Loucy (cell line): ENCODE measurements at regions not wholly inside any gene's neighbourhood (a gene's known extent, or its start where the extent isn't known, plus 50 kb on each side); places are given as distances from the start of the nearest gene placed in this dataset.

Experiments used
- H2AFZ ChIP-seq: fragments of 200-600 bp; sonication (generic); 2 replicates; pipeline ENCODE4 v1.6.0; 2016; ENCODE audit warnings: antibody characterized with exemption, mild to moderate bottlenecking, low read length, moderate library complexity
- H3F3A ChIP-seq: fragments of 200-600 bp; 2 replicates; pipeline ENCODE4 v1.6.0; 2016; ENCODE audit warnings: antibody characterized with exemption, low read depth, mild to moderate bottlenecking
- H3K27me3 ChIP-seq: fragments of 200-600 bp; sonication (generic); 2 replicates; pipeline ENCODE4 v1.6.1; 2014; ENCODE audit warnings: low read length, mild to moderate bottlenecking; ENCODE audit not compliant: insufficient read depth, poor library complexity, severe bottlenecking
- H3K36me3 ChIP-seq: fragments of 200-600 bp; sonication (generic); 2 replicates; pipeline ENCODE4 v1.6.1; 2016; ENCODE audit warnings: low read length; ENCODE audit not compliant: insufficient read depth
- H3K4me1 ChIP-seq: fragments of 200-600 bp; sonication (generic); 2 replicates; pipeline ENCODE4 v1.5.1; 2014; ENCODE audit warnings: low read length, mild to moderate bottlenecking; ENCODE audit not compliant: insufficient read depth, poor library complexity, severe bottlenecking
- H3K4me2 ChIP-seq: fragments of 200-600 bp; sonication (generic); 2 replicates; pipeline ENCODE4 v1.6.0; 2014; ENCODE audit warnings: antibody characterized with exemption, low read length, low read depth, mild to moderate bottlenecking; ENCODE audit not compliant: poor library complexity, severe bottlenecking
- H3K4me3 ChIP-seq: fragments of 200-600 bp; sonication (generic); 2 replicates; pipeline ENCODE4 v1.5.1; 2014; ENCODE audit warnings: low read length, mild to moderate bottlenecking, mixed read lengths; ENCODE audit not compliant: poor library complexity, severe bottlenecking
- H3K79me2 ChIP-seq: fragments of 200-600 bp; sonication (generic); 2 replicates; pipeline ENCODE4 v1.6.1; 2014; ENCODE audit warnings: low read length; ENCODE audit not compliant: insufficient read depth
- H3K9ac ChIP-seq: fragments of 200-600 bp; sonication (generic); 2 replicates; pipeline ENCODE4 v1.6.0; 2014; ENCODE audit warnings: mild to moderate bottlenecking, low read depth, low read length, moderate library complexity; ENCODE audit not compliant: poor library complexity, severe bottlenecking
- H3K9me2 ChIP-seq: fragments of 200-600 bp; sonication (generic); replicated peaks from 2 replicates; pipeline ENCODE4 v1.6.1; 2016; ENCODE audit warnings: low read depth, low read length, mixed read lengths
- H3K9me3 ChIP-seq: fragments of 200-600 bp; sonication (generic); 2 replicates; pipeline ENCODE4 v1.6.1; 2014; ENCODE audit warnings: mild to moderate bottlenecking, antibody characterized with exemption, low read length, low read depth; ENCODE audit not compliant: insufficient read depth
- H4K20me1 ChIP-seq: fragments of 200-600 bp; sonication (generic); 2 replicates; pipeline ENCODE4 v1.6.0; 2014; ENCODE audit warnings: antibody characterized with exemption, low read length, mild to moderate bottlenecking; ENCODE audit not compliant: insufficient read depth, poor library complexity, severe bottlenecking
- EZH2phosphoT487 ChIP-seq: fragments of 200-600 bp; IDR thresholded peaks from 2 replicates; pipeline ENCODE4 v1.6.1; 2018; ENCODE audit warnings: antibody characterized with exemption, mild to moderate bottlenecking, moderate library complexity, borderline replicate concordance
- TF ChIP-seq, protein P1 (sequence below): fragments of 200-600 bp; sonication (generic); conservative IDR thresholded peaks from 2 replicates; pipeline ENCODE4 v1.5.1; 2014; ENCODE audit warnings: mild to moderate bottlenecking, antibody characterized with exemption, low read length

DNA sequence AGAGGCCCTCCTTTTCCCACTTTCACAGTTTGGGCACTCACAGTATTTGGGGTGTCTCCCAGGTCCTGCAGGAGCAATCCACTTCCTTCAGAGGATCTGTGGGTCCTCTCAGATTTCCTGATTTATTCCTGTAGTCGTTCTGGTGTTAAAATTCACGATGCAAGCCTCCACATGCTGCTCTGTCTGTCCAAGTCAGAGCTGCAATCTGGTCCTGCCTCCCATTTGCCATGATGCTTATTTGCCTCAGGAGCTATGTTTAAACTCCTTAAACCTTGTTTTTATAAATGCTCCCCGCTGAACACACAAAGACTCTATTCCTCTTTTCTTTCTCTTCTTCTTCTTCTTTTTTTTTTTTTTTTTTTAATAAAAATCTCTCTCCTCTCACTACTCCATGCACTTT, 558.7 kb upstream of the NECTIN3 start:
- TF ChIP-seq EZH2phosphoT487: no peak
- TF ChIP-seq, protein P1, sequence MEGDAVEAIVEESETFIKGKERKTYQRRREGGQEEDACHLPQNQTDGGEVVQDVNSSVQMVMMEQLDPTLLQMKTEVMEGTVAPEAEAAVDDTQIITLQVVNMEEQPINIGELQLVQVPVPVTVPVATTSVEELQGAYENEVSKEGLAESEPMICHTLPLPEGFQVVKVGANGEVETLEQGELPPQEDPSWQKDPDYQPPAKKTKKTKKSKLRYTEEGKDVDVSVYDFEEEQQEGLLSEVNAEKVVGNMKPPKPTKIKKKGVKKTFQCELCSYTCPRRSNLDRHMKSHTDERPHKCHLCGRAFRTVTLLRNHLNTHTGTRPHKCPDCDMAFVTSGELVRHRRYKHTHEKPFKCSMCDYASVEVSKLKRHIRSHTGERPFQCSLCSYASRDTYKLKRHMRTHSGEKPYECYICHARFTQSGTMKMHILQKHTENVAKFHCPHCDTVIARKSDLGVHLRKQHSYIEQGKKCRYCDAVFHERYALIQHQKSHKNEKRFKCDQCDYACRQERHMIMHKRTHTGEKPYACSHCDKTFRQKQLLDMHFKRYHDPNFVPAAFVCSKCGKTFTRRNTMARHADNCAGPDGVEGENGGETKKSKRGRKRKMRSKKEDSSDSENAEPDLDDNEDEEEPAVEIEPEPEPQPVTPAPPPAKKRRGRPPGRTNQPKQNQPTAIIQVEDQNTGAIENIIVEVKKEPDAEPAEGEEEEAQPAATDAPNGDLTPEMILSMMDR: no peak
- Histone ChIP-seq H3K4me1 (no peaks in the 10 kb centered on the region), H3K4me3 (no peak overlapping the region), H3K4me2 (no peak overlapping the region), H3K79me2 (no peaks in the 10 kb centered on the region), H3K9me3 (no peaks in the 10 kb centered on the region), H3K9ac (no peak overlapping the region), H2AFZ (no peak overlapping the region), H4K20me1 (no peaks in the 10 kb centered on the region), H3K27me3 (no peaks in the 10 kb centered on the region), H3K9me2 (no peaks in the 10 kb centered on the region), H3K36me3 (no peaks in the 10 kb centered on the region), H3F3A (no peaks in the 10 kb centered on the region)

DNA sequence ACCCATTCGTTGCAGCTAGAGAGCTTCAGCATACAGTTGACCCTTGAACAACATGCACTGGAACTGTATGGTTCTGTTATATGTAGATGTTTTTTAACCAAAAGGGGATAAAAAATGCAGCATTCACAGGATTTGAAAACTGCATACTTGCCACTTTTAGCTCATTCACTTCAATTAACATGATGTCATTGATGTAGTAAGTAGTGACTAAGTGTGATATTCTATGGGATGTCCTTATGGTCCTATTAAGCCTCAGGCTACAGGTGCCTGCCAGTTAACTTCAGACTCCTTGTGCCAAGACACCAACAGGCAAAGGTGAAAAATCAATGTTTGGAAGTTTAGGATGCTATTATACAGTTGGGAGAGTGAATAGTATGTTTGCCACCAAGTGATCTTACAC, 553.6 kb upstream of the NECTIN3 start:
- H3K4me1 ChIP-seq: no peaks in the 10 kb centered on the region
- no peaks in the 10 kb centered on the region for H3K9me3 ChIP-seq
- H4K20me1 ChIP-seq: no peaks in the 10 kb centered on the region
- H3F3A ChIP-seq: no peaks in the 10 kb centered on the region
- no peak overlapping the region for H2AFZ ChIP-seq
- TF ChIP-seq, protein P1: no peak
- H3K4me3 ChIP-seq: no peak overlapping the region
- no peaks in the 10 kb centered on the region for H3K36me3 ChIP-seq
- H3K79me2 ChIP-seq: no peaks in the 10 kb centered on the region
- no peaks in the 10 kb centered on the region for H3K27me3 ChIP-seq
- no peak overlapping the region for H3K4me2 ChIP-seq
- H3K9ac ChIP-seq: no peak overlapping the region
- no peaks in the 10 kb centered on the region for H3K9me2 ChIP-seq

DNA sequence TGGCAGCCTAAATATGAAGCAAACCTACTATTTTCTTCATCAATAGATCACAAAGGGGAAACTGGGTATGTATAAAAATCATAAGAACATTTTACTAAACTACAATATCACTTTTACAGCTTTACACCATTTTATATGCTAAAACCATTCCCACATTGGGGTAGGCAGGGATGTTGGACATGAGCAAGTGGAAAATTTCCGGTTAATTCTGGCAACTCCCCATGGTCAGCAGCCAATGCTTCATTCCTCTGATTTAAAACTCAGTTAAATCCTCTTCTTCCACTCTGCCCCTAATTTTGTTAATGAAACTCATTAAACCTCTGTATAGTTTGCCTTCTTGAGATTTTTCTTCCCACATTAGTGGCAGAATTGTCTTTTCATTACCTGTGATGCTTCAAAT, 552.5 kb upstream of the NECTIN3 start:
- Histone ChIP-seq H3K79me2 (no peaks in the 10 kb centered on the region), H2AFZ (no peak overlapping the region)
- TF ChIP-seq, protein P1: no peak
- no peak for TF ChIP-seq EZH2phosphoT487

More for the DNA sequence above, 552.5 kb upstream of the NECTIN3 start:
- no peaks in the 10 kb centered on the region for H3K9me2 ChIP-seq
- H3K4me1 ChIP-seq: no peaks in the 10 kb centered on the region
- no peak overlapping the region for H3K4me2 ChIP-seq
- no peaks in the 10 kb centered on the region for H3K36me3 ChIP-seq
- H3K27me3 ChIP-seq: no peaks in the 10 kb centered on the region
- no peak overlapping the region for H3K4me3 ChIP-seq
- H3K9ac ChIP-seq: no peak overlapping the region
- H3K9me3 ChIP-seq: no peaks in the 10 kb centered on the region
- H4K20me1 ChIP-seq: no peaks in the 10 kb centered on the region
- no peaks in the 10 kb centered on the region for H3F3A ChIP-seq
